WERI-Rb-1 (cell line): ENCODE measurements at regions not wholly inside any gene's neighbourhood (a gene's known extent, or its start where the extent isn't known, plus 50 kb on each side); places are given as distances from the start of the nearest gene placed in this dataset.

Experiments
- DNase-seq: peaks from one replicate; pipeline ENCODE4 v3.0.0-alpha.2; 2020
- H3K27ac ChIP-seq: fragments of 250-450 bp; sonication (Bioruptor Pico); 2 replicates; pipeline ENCODE4 v1.5.1; 2020; ENCODE audit warnings: mild to moderate bottlenecking, moderate library complexity
- H3K27me3 ChIP-seq: fragments of 250-450 bp; sonication (Bioruptor Pico); 2 replicates; pipeline ENCODE4 v1.5.1; 2021; ENCODE audit warnings: mild to moderate bottlenecking, low read depth, moderate library complexity; ENCODE audit not compliant: insufficient read depth, severe bottlenecking
- H3K36me3 ChIP-seq: fragments of 250-450 bp; sonication (Bioruptor Pico); 2 replicates; pipeline ENCODE4 v1.5.1; 2020; ENCODE audit warnings: mild to moderate bottlenecking, moderate library complexity
- H3K4me3 ChIP-seq: 2 replicates; pipeline ENCODE4 v1.5.1; 2011; ENCODE audit warnings: low read depth, mild to moderate bottlenecking, control low read depth, low read length
- H3K9me3 ChIP-seq: fragments of 250-450 bp; sonication (Bioruptor Pico); 2 replicates; pipeline ENCODE4 v1.5.1; 2021; ENCODE audit warnings: mild to moderate bottlenecking, moderate library complexity; ENCODE audit not compliant: severe bottlenecking
- TF ChIP-seq, protein P1 (sequence below): IDR thresholded peaks from 2 replicates; pipeline ENCODE4 v1.5.1; 2011; ENCODE audit warnings: low read depth, mild to moderate bottlenecking, control low read depth, inconsistent platforms, low read length

- no peak overlapping the region for H3K4me3 ChIP-seq
- peak; percentile 44 for DNase-seq
- H3K9me3 ChIP-seq, result no peaks in the 10 kb centered on the region
- H3K27ac ChIP-seq, result no peak overlapping the region
- H3K27me3 ChIP-seq, result no peaks in the 10 kb centered on the region
- TF ChIP-seq, protein P1, sequence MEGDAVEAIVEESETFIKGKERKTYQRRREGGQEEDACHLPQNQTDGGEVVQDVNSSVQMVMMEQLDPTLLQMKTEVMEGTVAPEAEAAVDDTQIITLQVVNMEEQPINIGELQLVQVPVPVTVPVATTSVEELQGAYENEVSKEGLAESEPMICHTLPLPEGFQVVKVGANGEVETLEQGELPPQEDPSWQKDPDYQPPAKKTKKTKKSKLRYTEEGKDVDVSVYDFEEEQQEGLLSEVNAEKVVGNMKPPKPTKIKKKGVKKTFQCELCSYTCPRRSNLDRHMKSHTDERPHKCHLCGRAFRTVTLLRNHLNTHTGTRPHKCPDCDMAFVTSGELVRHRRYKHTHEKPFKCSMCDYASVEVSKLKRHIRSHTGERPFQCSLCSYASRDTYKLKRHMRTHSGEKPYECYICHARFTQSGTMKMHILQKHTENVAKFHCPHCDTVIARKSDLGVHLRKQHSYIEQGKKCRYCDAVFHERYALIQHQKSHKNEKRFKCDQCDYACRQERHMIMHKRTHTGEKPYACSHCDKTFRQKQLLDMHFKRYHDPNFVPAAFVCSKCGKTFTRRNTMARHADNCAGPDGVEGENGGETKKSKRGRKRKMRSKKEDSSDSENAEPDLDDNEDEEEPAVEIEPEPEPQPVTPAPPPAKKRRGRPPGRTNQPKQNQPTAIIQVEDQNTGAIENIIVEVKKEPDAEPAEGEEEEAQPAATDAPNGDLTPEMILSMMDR, result no peak
- H3K36me3 ChIP-seq, result no peaks in the 10 kb centered on the region
Measured at GRCh38 chr13:86813198-86813597, 858.0 kb upstream of the SLITRK5 start.

GRCh38 chr13:86825410-86825809, 845.8 kb upstream of the SLITRK5 start:
- Histone ChIP-seq H3K4me3 (no peak overlapping the region), H3K9me3 (no peaks in the 10 kb centered on the region), H3K27ac (no peak overlapping the region), H3K27me3 (no peaks in the 10 kb centered on the region), H3K36me3 (no peaks in the 10 kb centered on the region)
- DNase-seq, result no peak
- TF ChIP-seq, protein P1, result no peak

- DNase-seq, result no peak
- Histone ChIP-seq H3K4me3 (no peak overlapping the region), H3K36me3 (no peaks in the 10 kb centered on the region), H3K27me3 (no peaks in the 10 kb centered on the region), H3K27ac (no peak overlapping the region), H3K9me3 (no peaks in the 10 kb centered on the region)
- TF ChIP-seq, protein P1, result no peak
Measured at GRCh38 chr13:86826232-86826631, 844.9 kb upstream of the SLITRK5 start.

- Histone ChIP-seq H3K36me3 (no peaks in the 10 kb centered on the region), H3K27ac (no peak overlapping the region), H3K27me3 (no peaks in the 10 kb centered on the region), H3K4me3 (no peak overlapping the region), H3K9me3 (no peaks in the 10 kb centered on the region)
- TF ChIP-seq, protein P1, result no peak
- DNase-seq, result no peak
Measured at GRCh38 chr13:86830046-86830445, 841.1 kb upstream of the SLITRK5 start.

DNA sequence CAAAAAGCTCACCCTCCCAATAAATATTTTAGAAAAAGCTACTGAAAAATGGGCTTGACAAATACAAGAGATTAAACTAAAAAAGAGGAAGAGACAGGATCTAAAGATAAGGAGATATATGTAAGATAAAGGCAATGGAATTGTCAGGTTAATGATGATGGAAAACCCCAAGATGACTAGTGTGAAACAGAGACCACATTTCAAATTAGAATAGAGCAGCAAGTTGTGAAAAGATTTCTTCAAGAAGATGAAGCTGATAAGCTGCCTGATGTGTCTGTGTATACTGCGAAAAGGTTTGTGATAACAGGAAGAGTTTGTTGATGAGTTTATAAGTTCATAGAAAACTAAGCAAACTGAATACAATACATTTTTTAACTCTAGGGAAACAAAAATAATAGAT, 840.1 kb upstream of the SLITRK5 start:
- H3K27ac ChIP-seq, result no peak overlapping the region
- DNase-seq, result no peak
- no peaks in the 10 kb centered on the region for H3K36me3 ChIP-seq
- no peaks in the 10 kb centered on the region for H3K27me3 ChIP-seq
- TF ChIP-seq, protein P1, result no peak
- no peak overlapping the region for H3K4me3 ChIP-seq
- H3K9me3 ChIP-seq, result peaks cover 1% of the 10 kb centered on the region

DNA sequence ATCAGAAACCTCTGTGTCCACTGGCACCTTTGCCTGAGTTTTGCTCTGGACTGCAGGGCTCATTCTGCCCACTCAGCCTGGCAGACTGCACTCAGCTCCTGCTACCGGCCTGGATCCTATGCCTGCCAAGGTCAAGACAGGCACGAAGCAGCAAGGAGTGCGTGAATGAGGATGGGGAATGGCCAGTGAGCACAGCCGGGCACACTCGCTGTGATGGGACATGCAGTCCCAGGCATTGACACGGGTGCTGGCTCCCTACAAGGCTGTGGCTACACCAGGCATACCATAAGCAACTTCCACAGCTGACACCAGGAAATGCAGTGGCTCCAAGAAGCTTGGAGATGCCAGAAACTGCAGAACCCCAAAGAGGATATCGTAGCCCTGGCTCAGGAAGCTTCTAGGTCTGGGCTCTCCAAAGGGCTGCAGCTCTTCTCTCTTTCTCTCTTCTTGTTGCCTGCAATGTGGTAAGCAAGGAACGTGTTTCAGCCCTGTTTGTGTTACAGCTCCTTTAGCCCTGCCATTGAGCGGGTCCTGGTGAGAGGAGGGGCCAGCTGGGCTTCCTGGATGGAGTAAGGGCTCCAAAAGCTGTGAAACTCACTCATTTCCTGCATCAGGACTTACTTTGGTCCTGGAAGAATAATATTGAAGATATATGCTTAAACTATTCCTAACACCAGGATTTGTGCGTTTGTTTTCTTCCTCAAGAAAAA, 832.6 kb upstream of the SLITRK5 start:
- TF ChIP-seq, protein P1, result no peak
- H3K36me3 ChIP-seq, result no peaks in the 10 kb centered on the region
- peaks cover 8% of the 10 kb centered on the region for H3K9me3 ChIP-seq

More for the DNA sequence above, 832.6 kb upstream of the SLITRK5 start:
- Histone ChIP-seq H3K4me3 (no peak overlapping the region), H3K27ac (no peak overlapping the region), H3K27me3 (no peaks in the 10 kb centered on the region)
- DNase-seq, result no peak
